Stimulated activated CD8-positive, alpha-beta memory T cell treated with anti-CD3 and anti-CD28 coated beads, Interleukin-7, amount 100 ng/mL, for 48 hours (primary cell): ENCODE measurements at regions not wholly inside any gene's neighbourhood (a gene's known extent, or its start where the extent isn't known, plus 50 kb on each side); places are given as distances from the start of the nearest gene placed in this dataset.

Experiments
- DNase-seq, 2 donors: peaks; one replicate each; pipeline ENCODE4 v3.0.0-alpha.2; 2020; ENCODE audit warnings: low read depth in 1 of 2; ENCODE audit errors: extremely low read depth in 1 of 2

GRCh38 chr9:119432428-119432827, 63.2 kb upstream of the BRINP1 start:
- no peak for DNase-seq

- no peak for DNase-seq
Observed at GRCh38 chr9:119429302-119429701, 60.1 kb upstream of the BRINP1 start.

- no peak for DNase-seq
Observed at GRCh38 chr9:119420231-119420630, 51.0 kb upstream of the BRINP1 start.
